ENCODE measurements at regions not wholly inside any gene's neighbourhood (a gene's known extent, or its start where the extent isn't known, plus 50 kb on each side); places are given as distances from the start of the nearest gene placed in this dataset.

- Histone ChIP-seq H2AFZ (ENCODE audit: low read depth, low read length) (no peak overlapping the region), H3K79me1 (replicated peaks; ENCODE audit: low read length, poor library complexity, severe bottlenecking) (no peaks in the 10 kb centered on the region), H4K91ac (ENCODE audit: low read length) (no peak overlapping the region), H3K18ac (ENCODE audit: low read depth in 1 of 2, low read length in 2 of 2) (no peak overlapping the region), H3K4ac (ENCODE audit: low read depth in 1 of 2, low read length in 2 of 2) (no peak overlapping the region), H3K23ac (ENCODE audit: low read length in 2 of 2) (no peak overlapping the region), H2BK15ac (ENCODE audit: low read depth, poor library complexity, severe bottlenecking) (no peak overlapping the region), H4K8ac (ENCODE audit: low read length) (no peak overlapping the region), H3K4me3 (ENCODE audit: insufficient read depth in 1 of 2, low read depth in 1 of 2, low read length in 2 of 2) (no peak overlapping the region), H3K4me2 (ENCODE audit: low read length, poor library complexity, severe bottlenecking) (no peak overlapping the region), H2BK120ac (ENCODE audit: low read depth, low read length) (no peak overlapping the region), H2AK5ac (ENCODE audit: low read length, severe bottlenecking) (no peak overlapping the region), H3K14ac (ENCODE audit: low read length in 2 of 2) (no peak overlapping the region), H3K36me3 (ENCODE audit: control insufficient read depth in 1 of 2, insufficient read depth in 2 of 2, low read depth in 1 of 2, low read length in 2 of 2) (no peaks in the 10 kb centered on the region), H3K9ac (ENCODE audit: low read length) (no peak overlapping the region), H2BK5ac (ENCODE audit: low read depth, low read length, poor library complexity, severe bottlenecking) (no peak overlapping the region), H3K9me3 (ENCODE audit: control insufficient read depth, low read length) (no peaks in the 10 kb centered on the region), H3K27me3 (ENCODE audit: control insufficient read depth in 1 of 2, insufficient read depth in 1 of 2, low read length in 2 of 2) (no peaks in the 10 kb centered on the region), H3K4me1 (ENCODE audit: control insufficient read depth, insufficient read depth, low read depth, low read length) (no peaks in the 10 kb centered on the region), H2BK12ac (ENCODE audit: low read length in 2 of 2) (no peak overlapping the region), H3K27ac (ENCODE audit: low read length, poor library complexity, severe bottlenecking) (no peak overlapping the region)
- WGBS, result 43% methylated on average over 4 of the region's 6 CpGs
- peak; percentile 73 for DNase-seq
Measured at GRCh38 chr18:38007676-38008330, 442.2 kb upstream of the CELF4 start.

DNA sequence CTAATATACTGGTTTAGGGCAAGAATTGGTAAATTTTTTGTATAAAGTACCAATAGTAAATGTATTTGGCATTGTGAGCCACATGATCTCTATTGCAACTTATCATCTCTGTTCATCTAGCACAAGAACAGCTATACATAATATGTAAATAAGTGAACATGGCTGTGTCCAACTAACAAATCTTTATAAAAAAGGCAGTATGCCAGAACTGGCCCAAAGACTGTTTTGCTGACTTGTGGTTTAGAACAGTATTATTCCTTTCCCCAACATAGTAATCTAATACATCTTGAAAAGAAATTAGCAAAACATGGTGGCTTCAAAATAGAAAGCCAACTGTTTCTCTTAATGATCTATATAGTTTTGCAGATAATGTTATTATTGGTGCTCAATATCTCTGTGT, 441.4 kb upstream of the CELF4 start:
- Histone ChIP-seq H3K9me3 (ENCODE audit: control insufficient read depth, low read length) (no peaks in the 10 kb centered on the region), H3K18ac (ENCODE audit: low read depth in 1 of 2, low read length in 2 of 2) (no peak overlapping the region), H2BK120ac (ENCODE audit: low read depth, low read length) (no peak overlapping the region), H3K9ac (ENCODE audit: low read length) (no peak overlapping the region), H3K27ac (ENCODE audit: low read length, poor library complexity, severe bottlenecking) (no peak overlapping the region), H2AK5ac (ENCODE audit: low read length, severe bottlenecking) (no peak overlapping the region), H2BK15ac (ENCODE audit: low read depth, poor library complexity, severe bottlenecking) (no peak overlapping the region), H3K79me1 (replicated peaks; ENCODE audit: low read length, poor library complexity, severe bottlenecking) (no peaks in the 10 kb centered on the region), H3K4me2 (ENCODE audit: low read length, poor library complexity, severe bottlenecking) (no peak overlapping the region), H2BK12ac (ENCODE audit: low read length in 2 of 2) (no peak overlapping the region), H4K91ac (ENCODE audit: low read length) (no peak overlapping the region), H3K4ac (ENCODE audit: low read depth in 1 of 2, low read length in 2 of 2) (no peak overlapping the region), H3K23ac (ENCODE audit: low read length in 2 of 2) (no peak overlapping the region), H3K4me1 (ENCODE audit: control insufficient read depth, insufficient read depth, low read depth, low read length) (no peaks in the 10 kb centered on the region), H3K14ac (ENCODE audit: low read length in 2 of 2) (no peak overlapping the region), H3K36me3 (ENCODE audit: control insufficient read depth in 1 of 2, insufficient read depth in 2 of 2, low read depth in 1 of 2, low read length in 2 of 2) (no peaks in the 10 kb centered on the region), H4K8ac (ENCODE audit: low read length) (no peak overlapping the region), H3K4me3 (ENCODE audit: insufficient read depth in 1 of 2, low read depth in 1 of 2, low read length in 2 of 2) (no peak overlapping the region), H2BK5ac (ENCODE audit: low read depth, low read length, poor library complexity, severe bottlenecking) (no peak overlapping the region), H2AFZ (ENCODE audit: low read depth, low read length) (no peak overlapping the region), H3K27me3 (ENCODE audit: control insufficient read depth in 1 of 2, insufficient read depth in 1 of 2, low read length in 2 of 2) (no peaks in the 10 kb centered on the region)
- DNase-seq, result no peak

DNA sequence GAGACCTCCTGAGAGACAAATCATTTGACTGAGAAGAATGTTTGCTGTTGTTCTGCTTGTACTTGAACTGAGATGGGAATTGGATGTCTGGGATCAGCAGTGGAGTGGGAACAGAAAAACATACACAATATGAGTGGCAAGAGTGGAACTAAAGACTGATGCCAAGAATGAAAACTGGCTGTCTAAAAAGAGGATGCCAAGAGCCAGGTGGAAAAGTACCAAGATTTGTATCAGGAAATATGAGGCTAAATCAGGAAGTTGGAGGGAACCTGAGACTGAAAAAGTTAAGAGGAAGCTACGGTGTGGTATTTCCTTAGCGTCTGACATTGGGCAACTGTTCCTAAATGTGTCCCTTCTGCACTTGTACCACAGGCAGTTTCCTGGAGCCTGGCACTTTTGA, 440.9 kb upstream of the CELF4 start:
- no peaks in the 10 kb centered on the region for H3K79me1 ChIP-seq (replicated peaks; ENCODE audit: low read length, poor library complexity, severe bottlenecking)
- no peak overlapping the region for H2AFZ ChIP-seq (ENCODE audit: low read depth, low read length)
- H4K8ac ChIP-seq (ENCODE audit: low read length), result no peak overlapping the region
- no peak overlapping the region for H2AK5ac ChIP-seq (ENCODE audit: low read length, severe bottlenecking)
- H3K9me3 ChIP-seq (ENCODE audit: control insufficient read depth, low read length), result no peaks in the 10 kb centered on the region
- no peak overlapping the region for H3K4ac ChIP-seq (ENCODE audit: low read depth in 1 of 2, low read length in 2 of 2)
- no peak for DNase-seq
- no peak overlapping the region for H3K14ac ChIP-seq (ENCODE audit: low read length in 2 of 2)
- no peak overlapping the region for H3K27ac ChIP-seq (ENCODE audit: low read length, poor library complexity, severe bottlenecking)
- H3K36me3 ChIP-seq (ENCODE audit: control insufficient read depth in 1 of 2, insufficient read depth in 2 of 2, low read depth in 1 of 2, low read length in 2 of 2), result no peaks in the 10 kb centered on the region
- H3K4me2 ChIP-seq (ENCODE audit: low read length, poor library complexity, severe bottlenecking), result no peak overlapping the region
- no peak overlapping the region for H4K91ac ChIP-seq (ENCODE audit: low read length)
- H2BK120ac ChIP-seq (ENCODE audit: low read depth, low read length), result no peak overlapping the region
- no peak overlapping the region for H2BK5ac ChIP-seq (ENCODE audit: low read depth, low read length, poor library complexity, severe bottlenecking)
- no peak overlapping the region for H3K18ac ChIP-seq (ENCODE audit: low read depth in 1 of 2, low read length in 2 of 2)
- no peaks in the 10 kb centered on the region for H3K27me3 ChIP-seq (ENCODE audit: control insufficient read depth in 1 of 2, insufficient read depth in 1 of 2, low read length in 2 of 2)
- no peak overlapping the region for H2BK12ac ChIP-seq (ENCODE audit: low read length in 2 of 2)
- H3K23ac ChIP-seq (ENCODE audit: low read length in 2 of 2), result no peak overlapping the region
- H2BK15ac ChIP-seq (ENCODE audit: low read depth, poor library complexity, severe bottlenecking), result no peak overlapping the region
- no peak overlapping the region for H3K4me3 ChIP-seq (ENCODE audit: insufficient read depth in 1 of 2, low read depth in 1 of 2, low read length in 2 of 2)
- H3K9ac ChIP-seq (ENCODE audit: low read length), result no peak overlapping the region
- H3K4me1 ChIP-seq (ENCODE audit: control insufficient read depth, insufficient read depth, low read depth, low read length), result no peaks in the 10 kb centered on the region
- WGBS, result 88% methylated on average over 2 of the region's 2 CpGs

- DNase-seq, result no peak
- Histone ChIP-seq H2BK15ac (ENCODE audit: low read depth, poor library complexity, severe bottlenecking) (no peak overlapping the region), H3K9me3 (ENCODE audit: control insufficient read depth, low read length) (peaks cover 3% of the 10 kb centered on the region), H3K27me3 (ENCODE audit: control insufficient read depth in 1 of 2, insufficient read depth in 1 of 2, low read length in 2 of 2) (no peaks in the 10 kb centered on the region), H3K4me3 (ENCODE audit: insufficient read depth in 1 of 2, low read depth in 1 of 2, low read length in 2 of 2) (no peak overlapping the region), H3K18ac (ENCODE audit: low read depth in 1 of 2, low read length in 2 of 2) (no peak overlapping the region), H4K8ac (ENCODE audit: low read length) (no peak overlapping the region), H2AK5ac (ENCODE audit: low read length, severe bottlenecking) (no peak overlapping the region), H3K4ac (ENCODE audit: low read depth in 1 of 2, low read length in 2 of 2) (no peak overlapping the region), H3K36me3 (ENCODE audit: control insufficient read depth in 1 of 2, insufficient read depth in 2 of 2, low read depth in 1 of 2, low read length in 2 of 2) (no peaks in the 10 kb centered on the region), H2BK120ac (ENCODE audit: low read depth, low read length) (no peak overlapping the region), H3K4me2 (ENCODE audit: low read length, poor library complexity, severe bottlenecking) (no peak overlapping the region), H3K23ac (ENCODE audit: low read length in 2 of 2) (no peak overlapping the region), H3K9ac (ENCODE audit: low read length) (no peak overlapping the region), H2BK12ac (ENCODE audit: low read length in 2 of 2) (no peak overlapping the region), H3K4me1 (ENCODE audit: control insufficient read depth, insufficient read depth, low read depth, low read length) (no peaks in the 10 kb centered on the region), H4K91ac (ENCODE audit: low read length) (no peak overlapping the region), H2BK5ac (ENCODE audit: low read depth, low read length, poor library complexity, severe bottlenecking) (no peak overlapping the region), H3K79me1 (replicated peaks; ENCODE audit: low read length, poor library complexity, severe bottlenecking) (no peaks in the 10 kb centered on the region), H2AFZ (ENCODE audit: low read depth, low read length) (no peak overlapping the region), H3K14ac (ENCODE audit: low read length in 2 of 2) (no peak overlapping the region), H3K27ac (ENCODE audit: low read length, poor library complexity, severe bottlenecking) (no peak overlapping the region)
- whole genome bisulfite sequencing, result 89% methylated on average over 1 of the region's 1 CpG
Measured at GRCh38 chr18:37997695-37998094, 432.1 kb upstream of the CELF4 start.
